ENCODE measurements at regions not wholly inside any gene's neighbourhood (a gene's known extent, or its start where the extent isn't known, plus 50 kb on each side); places are given as distances from the start of the nearest gene placed in this dataset.

DNA sequence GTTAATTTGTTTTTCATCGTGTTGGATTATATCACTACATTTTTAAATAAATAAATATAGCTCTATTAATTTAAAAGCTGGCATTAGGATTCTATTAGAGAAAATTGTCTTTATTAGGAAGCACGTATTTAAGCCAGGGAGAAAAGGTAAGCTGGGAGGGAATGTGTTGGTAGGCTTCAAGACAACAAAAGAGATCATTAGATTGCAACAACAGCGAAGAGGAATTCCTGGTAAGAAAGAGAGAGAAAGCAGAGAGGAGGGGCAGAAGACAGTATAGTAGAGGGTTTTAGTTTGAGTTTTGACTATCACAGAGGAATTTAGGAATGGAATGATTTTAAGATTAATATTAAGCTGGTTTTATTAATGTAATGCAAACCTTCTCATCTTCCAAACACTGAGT lies 613.6 kb upstream of the USP15 start:
- no peak overlapping the region for H2AK5ac ChIP-seq (ENCODE audit: low read length, severe bottlenecking)
- no peak overlapping the region for H2BK12ac ChIP-seq (ENCODE audit: low read length in 2 of 2)
- H2BK120ac ChIP-seq (ENCODE audit: low read depth, low read length) = no peak overlapping the region
- peaks cover 2% of the 10 kb centered on the region for H3K9me3 ChIP-seq (ENCODE audit: control insufficient read depth, low read length)
- H3K9ac ChIP-seq (ENCODE audit: low read length) = no peak overlapping the region
- no peak overlapping the region for H2AFZ ChIP-seq (ENCODE audit: low read depth, low read length)
- H3K27me3 ChIP-seq (ENCODE audit: control insufficient read depth in 1 of 2, insufficient read depth in 1 of 2, low read length in 2 of 2) = no peaks in the 10 kb centered on the region
- H2BK15ac ChIP-seq (ENCODE audit: low read depth, poor library complexity, severe bottlenecking) = no peak overlapping the region
- H3K79me1 ChIP-seq (replicated peaks; ENCODE audit: low read length, poor library complexity, severe bottlenecking) = no peaks in the 10 kb centered on the region
- H3K36me3 ChIP-seq (ENCODE audit: control insufficient read depth in 1 of 2, insufficient read depth in 2 of 2, low read depth in 1 of 2, low read length in 2 of 2) = no peaks in the 10 kb centered on the region
- no peak overlapping the region for H3K4me2 ChIP-seq (ENCODE audit: low read length, poor library complexity, severe bottlenecking)
- no peak overlapping the region for H2BK5ac ChIP-seq (ENCODE audit: low read depth, low read length, poor library complexity, severe bottlenecking)
- no peak overlapping the region for H4K8ac ChIP-seq (ENCODE audit: low read length)
- no peak overlapping the region for H3K23ac ChIP-seq (ENCODE audit: low read length in 2 of 2)
- H4K91ac ChIP-seq (ENCODE audit: low read length) = no peak overlapping the region
- H3K18ac ChIP-seq (ENCODE audit: low read depth in 1 of 2, low read length in 2 of 2) = no peak overlapping the region
- WGBS = 79% methylated on average over 2 of the region's 3 CpGs
- DNase-seq = no peak
- H3K27ac ChIP-seq (ENCODE audit: low read length, poor library complexity, severe bottlenecking) = no peak overlapping the region
- no peak overlapping the region for H3K4ac ChIP-seq (ENCODE audit: low read depth in 1 of 2, low read length in 2 of 2)
- H3K4me3 ChIP-seq (ENCODE audit: insufficient read depth in 1 of 2, low read depth in 1 of 2, low read length in 2 of 2) = no peak overlapping the region
- H3K14ac ChIP-seq (ENCODE audit: low read length in 2 of 2) = no peak overlapping the region
- no peaks in the 10 kb centered on the region for H3K4me1 ChIP-seq (ENCODE audit: control insufficient read depth, insufficient read depth, low read depth, low read length)

DNA sequence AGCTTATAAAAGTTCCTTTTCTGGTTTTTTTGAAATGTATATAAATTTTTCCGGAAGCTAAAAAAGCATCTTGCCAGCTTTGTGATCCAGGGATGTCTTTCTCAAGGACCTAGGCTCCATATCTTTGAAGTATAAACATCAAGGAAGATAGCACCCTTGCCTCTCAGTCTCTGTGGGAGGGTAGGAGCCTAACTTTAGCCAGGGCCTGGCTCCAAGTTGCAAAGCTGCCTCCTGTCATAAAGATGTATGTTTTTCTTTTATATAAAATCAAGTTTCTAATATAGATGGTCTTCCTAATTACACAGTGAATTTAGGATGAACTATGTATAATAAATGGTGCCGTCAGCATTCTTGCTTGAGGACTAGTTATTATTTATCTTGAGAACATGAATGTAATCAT lies 612.6 kb upstream of the USP15 start:
- WGBS = 86% methylated on average over 1 of the region's 2 CpGs
- H2BK15ac ChIP-seq (ENCODE audit: low read depth, poor library complexity, severe bottlenecking) = no peak overlapping the region

DNA sequence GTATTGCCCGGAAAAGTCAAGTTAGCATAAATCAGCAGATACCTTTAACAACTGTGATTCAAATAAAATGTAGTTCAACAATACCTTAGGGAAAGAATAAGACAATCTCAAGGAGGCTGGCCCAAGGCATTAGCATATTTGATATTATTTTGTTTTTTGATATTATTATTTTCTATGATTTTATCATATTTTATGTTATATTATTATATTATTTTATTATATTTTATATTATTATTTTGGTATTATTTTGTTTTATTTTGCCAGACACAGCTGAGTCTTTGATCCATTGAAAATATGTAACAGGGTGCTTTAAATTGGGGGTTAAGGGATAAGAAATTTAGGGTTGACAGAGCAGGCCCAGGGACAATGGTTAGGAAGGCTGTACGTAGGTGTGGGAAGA lies 607.9 kb upstream of the USP15 start:
- no peaks in the 10 kb centered on the region for H3K79me1 ChIP-seq (replicated peaks; ENCODE audit: low read length, poor library complexity, severe bottlenecking)

More for the DNA sequence above, 612.6 kb upstream of the USP15 start:
- H3K14ac ChIP-seq (ENCODE audit: low read length in 2 of 2) = no peak overlapping the region
- H4K8ac ChIP-seq (ENCODE audit: low read length) = no peak overlapping the region
- H3K36me3 ChIP-seq (ENCODE audit: control insufficient read depth in 1 of 2, insufficient read depth in 2 of 2, low read depth in 1 of 2, low read length in 2 of 2) = no peaks in the 10 kb centered on the region
- no peak overlapping the region for H2BK120ac ChIP-seq (ENCODE audit: low read depth, low read length)
- no peak overlapping the region for H3K23ac ChIP-seq (ENCODE audit: low read length in 2 of 2)
- H2AK5ac ChIP-seq (ENCODE audit: low read length, severe bottlenecking) = no peak overlapping the region
- H3K27ac ChIP-seq (ENCODE audit: low read length, poor library complexity, severe bottlenecking) = no peak overlapping the region
- H2AFZ ChIP-seq (ENCODE audit: low read depth, low read length) = no peak overlapping the region
- no peak overlapping the region for H2BK12ac ChIP-seq (ENCODE audit: low read length in 2 of 2)
- H3K18ac ChIP-seq (ENCODE audit: low read depth in 1 of 2, low read length in 2 of 2) = no peak overlapping the region
- no peaks in the 10 kb centered on the region for H3K4me1 ChIP-seq (ENCODE audit: control insufficient read depth, insufficient read depth, low read depth, low read length)
- no peak overlapping the region for H4K91ac ChIP-seq (ENCODE audit: low read length)
- no peak overlapping the region for H3K4ac ChIP-seq (ENCODE audit: low read depth in 1 of 2, low read length in 2 of 2)
- H3K27me3 ChIP-seq (ENCODE audit: control insufficient read depth in 1 of 2, insufficient read depth in 1 of 2, low read length in 2 of 2) = no peaks in the 10 kb centered on the region
- H3K79me1 ChIP-seq (replicated peaks; ENCODE audit: low read length, poor library complexity, severe bottlenecking) = no peaks in the 10 kb centered on the region
- no peak for DNase-seq
- H2BK5ac ChIP-seq (ENCODE audit: low read depth, low read length, poor library complexity, severe bottlenecking) = no peak overlapping the region
- H3K4me2 ChIP-seq (ENCODE audit: low read length, poor library complexity, severe bottlenecking) = no peak overlapping the region
- H3K4me3 ChIP-seq (ENCODE audit: insufficient read depth in 1 of 2, low read depth in 1 of 2, low read length in 2 of 2) = no peak overlapping the region
- no peaks in the 10 kb centered on the region for H3K9me3 ChIP-seq (ENCODE audit: control insufficient read depth, low read length)
- no peak overlapping the region for H3K9ac ChIP-seq (ENCODE audit: low read length)

DNA sequence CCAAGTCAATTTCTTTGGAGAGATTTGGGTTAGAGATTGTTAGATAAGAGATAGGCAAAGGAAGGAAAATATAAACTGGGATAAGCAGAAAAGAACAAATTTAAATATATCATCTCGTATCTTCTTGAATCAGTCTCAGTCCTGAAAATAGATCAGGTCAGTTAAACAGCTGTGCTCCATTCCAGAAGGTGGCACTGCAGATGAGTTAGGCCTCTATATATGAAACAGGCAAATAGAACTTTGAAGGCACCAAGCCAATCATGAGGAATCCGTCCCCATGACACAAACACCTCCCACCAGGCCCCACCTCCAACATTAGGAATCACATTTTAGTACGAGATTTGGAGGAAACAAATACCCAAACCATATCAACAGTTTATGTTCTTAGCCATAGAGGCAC lies 605.5 kb upstream of the USP15 start:
- Histone ChIP-seq H3K4me1 (ENCODE audit: control insufficient read depth, insufficient read depth, low read depth, low read length) (no peaks in the 10 kb centered on the region), H3K27ac (ENCODE audit: low read length, poor library complexity, severe bottlenecking) (no peak overlapping the region), H2BK12ac (ENCODE audit: low read length in 2 of 2) (no peak overlapping the region), H3K27me3 (ENCODE audit: control insufficient read depth in 1 of 2, insufficient read depth in 1 of 2, low read length in 2 of 2) (no peaks in the 10 kb centered on the region), H3K4me3 (ENCODE audit: insufficient read depth in 1 of 2, low read depth in 1 of 2, low read length in 2 of 2) (no peak overlapping the region), H2AK5ac (ENCODE audit: low read length, severe bottlenecking) (no peak overlapping the region), H2BK120ac (ENCODE audit: low read depth, low read length) (no peak overlapping the region), H4K8ac (ENCODE audit: low read length) (no peak overlapping the region), H2AFZ (ENCODE audit: low read depth, low read length) (no peak overlapping the region), H3K36me3 (ENCODE audit: control insufficient read depth in 1 of 2, insufficient read depth in 2 of 2, low read depth in 1 of 2, low read length in 2 of 2) (no peaks in the 10 kb centered on the region), H3K23ac (ENCODE audit: low read length in 2 of 2) (no peak overlapping the region), H3K18ac (ENCODE audit: low read depth in 1 of 2, low read length in 2 of 2) (no peak overlapping the region), H3K4ac (ENCODE audit: low read depth in 1 of 2, low read length in 2 of 2) (no peak overlapping the region), H3K14ac (ENCODE audit: low read length in 2 of 2) (no peak overlapping the region), H3K9me3 (ENCODE audit: control insufficient read depth, low read length) (no peaks in the 10 kb centered on the region), H3K79me1 (replicated peaks; ENCODE audit: low read length, poor library complexity, severe bottlenecking) (no peaks in the 10 kb centered on the region), H3K9ac (ENCODE audit: low read length) (no peak overlapping the region), H3K4me2 (ENCODE audit: low read length, poor library complexity, severe bottlenecking) (no peak overlapping the region), H4K91ac (ENCODE audit: low read length) (no peak overlapping the region), H2BK15ac (ENCODE audit: low read depth, poor library complexity, severe bottlenecking) (no peak overlapping the region), H2BK5ac (ENCODE audit: low read depth, low read length, poor library complexity, severe bottlenecking) (no peak overlapping the region)
- DNase-seq = peak; percentile 37
- 83% methylated on average over 3 of the region's 3 CpGs for WGBS

More for the DNA sequence above, 607.9 kb upstream of the USP15 start:
- H4K91ac ChIP-seq (ENCODE audit: low read length) = no peak overlapping the region
- H3K36me3 ChIP-seq (ENCODE audit: control insufficient read depth in 1 of 2, insufficient read depth in 2 of 2, low read depth in 1 of 2, low read length in 2 of 2) = no peaks in the 10 kb centered on the region
- H2BK12ac ChIP-seq (ENCODE audit: low read length in 2 of 2) = no peak overlapping the region
- H3K27me3 ChIP-seq (ENCODE audit: control insufficient read depth in 1 of 2, insufficient read depth in 1 of 2, low read length in 2 of 2) = no peaks in the 10 kb centered on the region
- DNase-seq = no peak
- WGBS = no CpG with 5 or more reads among the region's 2 CpGs
- H3K14ac ChIP-seq (ENCODE audit: low read length in 2 of 2) = no peak overlapping the region
- no peak overlapping the region for H2BK5ac ChIP-seq (ENCODE audit: low read depth, low read length, poor library complexity, severe bottlenecking)
- H4K8ac ChIP-seq (ENCODE audit: low read length) = no peak overlapping the region
- H3K4ac ChIP-seq (ENCODE audit: low read depth in 1 of 2, low read length in 2 of 2) = no peak overlapping the region
- no peak overlapping the region for H3K4me3 ChIP-seq (ENCODE audit: insufficient read depth in 1 of 2, low read depth in 1 of 2, low read length in 2 of 2)
- no peak overlapping the region for H2BK120ac ChIP-seq (ENCODE audit: low read depth, low read length)
- no peak overlapping the region for H3K4me2 ChIP-seq (ENCODE audit: low read length, poor library complexity, severe bottlenecking)
- H3K27ac ChIP-seq (ENCODE audit: low read length, poor library complexity, severe bottlenecking) = no peak overlapping the region
- no peaks in the 10 kb centered on the region for H3K4me1 ChIP-seq (ENCODE audit: control insufficient read depth, insufficient read depth, low read depth, low read length)
- H3K23ac ChIP-seq (ENCODE audit: low read length in 2 of 2) = no peak overlapping the region
- no peak overlapping the region for H2AK5ac ChIP-seq (ENCODE audit: low read length, severe bottlenecking)
- no peak overlapping the region for H3K9ac ChIP-seq (ENCODE audit: low read length)
- H3K9me3 ChIP-seq (ENCODE audit: control insufficient read depth, low read length) = no peaks in the 10 kb centered on the region
- no peak overlapping the region for H3K18ac ChIP-seq (ENCODE audit: low read depth in 1 of 2, low read length in 2 of 2)
- no peak overlapping the region for H2AFZ ChIP-seq (ENCODE audit: low read depth, low read length)
- H2BK15ac ChIP-seq (ENCODE audit: low read depth, poor library complexity, severe bottlenecking) = no peak overlapping the region

All from mesenchymal stem cell (in vitro differentiated cells and primary cell).